ENCODE measurements at regions not wholly inside any gene's neighbourhood (a gene's known extent, or its start where the extent isn't known, plus 50 kb on each side); places are given as distances from the start of the nearest gene placed in this dataset.

DNA sequence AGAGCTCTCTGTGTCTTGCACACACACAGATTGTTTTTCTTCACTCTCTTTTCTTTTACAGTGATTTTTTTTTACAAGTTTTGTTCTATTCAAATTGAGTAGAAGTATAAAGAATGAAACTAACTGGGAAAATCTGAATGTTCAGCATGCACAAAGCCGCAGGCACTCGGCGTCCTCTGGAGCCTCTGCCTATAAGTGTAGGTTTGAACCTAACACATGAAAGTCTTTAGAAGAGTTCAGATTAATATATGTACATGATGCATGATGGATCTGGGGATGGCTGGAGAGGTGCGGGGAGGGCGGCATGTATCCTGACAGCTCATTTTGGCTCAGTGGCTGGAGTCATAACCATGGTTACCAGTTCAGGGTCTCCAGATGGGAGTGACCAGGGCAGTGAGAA lies 301.1 kb upstream of the CDH4 start:
- TF ChIP-seq ISL1 (CRISPR knock-in tag; IDR thresholded peaks at IDR 0.05), result no peak
- TF ChIP-seq ESRRG (CRISPR knock-in tag; IDR thresholded peaks at IDR 0.05), result no peak
- TF ChIP-seq ZNF565 (CRISPR knock-in tag; conservative IDR thresholded peaks at IDR 0.05; ENCODE audit: low read depth), result no peak
- no peak for ATAC-seq

DNA sequence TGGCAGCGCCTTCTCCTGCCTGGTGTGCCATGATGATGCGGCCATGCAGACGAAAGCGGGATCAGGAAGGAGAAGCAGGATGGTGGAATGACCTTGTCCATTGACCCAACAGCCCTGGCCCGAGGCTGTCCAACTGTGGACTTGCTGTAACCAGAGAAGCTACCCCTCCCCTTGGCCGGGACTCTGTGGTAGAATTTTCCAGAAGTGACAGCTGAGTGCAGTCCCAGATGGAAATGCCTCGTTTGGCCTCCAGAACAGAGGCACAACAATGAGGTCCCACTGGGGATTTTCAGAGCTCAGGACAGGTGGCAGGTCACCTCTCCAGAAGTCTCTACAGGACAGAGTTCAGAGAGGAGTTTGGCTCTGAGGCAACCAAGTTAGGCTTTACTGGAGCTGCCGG lies 299.2 kb upstream of the CDH4 start:
- TF ChIP-seq, protein P1, sequence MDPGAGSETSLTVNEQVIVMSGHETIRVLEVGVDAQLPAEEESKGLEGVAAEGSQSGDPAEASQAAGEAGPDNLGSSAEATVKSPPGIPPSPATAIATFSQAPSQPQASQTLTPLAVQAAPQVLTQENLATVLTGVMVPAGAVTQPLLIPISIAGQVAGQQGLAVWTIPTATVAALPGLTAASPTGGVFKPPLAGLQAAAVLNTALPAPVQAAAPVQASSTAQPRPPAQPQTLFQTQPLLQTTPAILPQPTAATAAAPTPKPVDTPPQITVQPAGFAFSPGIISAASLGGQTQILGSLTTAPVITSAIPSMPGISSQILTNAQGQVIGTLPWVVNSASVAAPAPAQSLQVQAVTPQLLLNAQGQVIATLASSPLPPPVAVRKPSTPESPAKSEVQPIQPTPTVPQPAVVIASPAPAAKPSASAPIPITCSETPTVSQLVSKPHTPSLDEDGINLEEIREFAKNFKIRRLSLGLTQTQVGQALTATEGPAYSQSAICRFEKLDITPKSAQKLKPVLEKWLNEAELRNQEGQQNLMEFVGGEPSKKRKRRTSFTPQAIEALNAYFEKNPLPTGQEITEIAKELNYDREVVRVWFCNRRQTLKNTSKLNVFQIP (CRISPR knock-in tag; IDR thresholded peaks at IDR 0.05; ENCODE audit: borderline replicate concordance, low read depth), result no peak
- TF ChIP-seq, protein P2, sequence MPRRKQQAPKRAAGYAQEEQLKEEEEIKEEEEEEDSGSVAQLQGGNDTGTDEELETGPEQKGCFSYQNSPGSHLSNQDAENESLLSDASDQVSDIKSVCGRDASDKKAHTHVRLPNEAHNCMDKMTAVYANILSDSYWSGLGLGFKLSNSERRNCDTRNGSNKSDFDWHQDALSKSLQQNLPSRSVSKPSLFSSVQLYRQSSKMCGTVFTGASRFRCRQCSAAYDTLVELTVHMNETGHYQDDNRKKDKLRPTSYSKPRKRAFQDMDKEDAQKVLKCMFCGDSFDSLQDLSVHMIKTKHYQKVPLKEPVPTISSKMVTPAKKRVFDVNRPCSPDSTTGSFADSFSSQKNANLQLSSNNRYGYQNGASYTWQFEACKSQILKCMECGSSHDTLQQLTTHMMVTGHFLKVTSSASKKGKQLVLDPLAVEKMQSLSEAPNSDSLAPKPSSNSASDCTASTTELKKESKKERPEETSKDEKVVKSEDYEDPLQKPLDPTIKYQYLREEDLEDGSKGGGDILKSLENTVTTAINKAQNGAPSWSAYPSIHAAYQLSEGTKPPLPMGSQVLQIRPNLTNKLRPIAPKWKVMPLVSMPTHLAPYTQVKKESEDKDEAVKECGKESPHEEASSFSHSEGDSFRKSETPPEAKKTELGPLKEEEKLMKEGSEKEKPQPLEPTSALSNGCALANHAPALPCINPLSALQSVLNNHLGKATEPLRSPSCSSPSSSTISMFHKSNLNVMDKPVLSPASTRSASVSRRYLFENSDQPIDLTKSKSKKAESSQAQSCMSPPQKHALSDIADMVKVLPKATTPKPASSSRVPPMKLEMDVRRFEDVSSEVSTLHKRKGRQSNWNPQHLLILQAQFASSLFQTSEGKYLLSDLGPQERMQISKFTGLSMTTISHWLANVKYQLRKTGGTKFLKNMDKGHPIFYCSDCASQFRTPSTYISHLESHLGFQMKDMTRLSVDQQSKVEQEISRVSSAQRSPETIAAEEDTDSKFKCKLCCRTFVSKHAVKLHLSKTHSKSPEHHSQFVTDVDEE (CRISPR knock-in tag; IDR thresholded peaks at IDR 0.05), result no peak
- no peak for TF ChIP-seq TCF4 (CRISPR knock-in tag; IDR thresholded peaks at IDR 0.05; ENCODE audit: borderline replicate concordance)
- TF ChIP-seq CSDC2 (CRISPR knock-in tag; IDR thresholded peaks at IDR 0.05), result no peak
- no peak for TF ChIP-seq SNAI2 (CRISPR knock-in tag; IDR thresholded peaks at IDR 0.05)
- no peak for TF ChIP-seq PPARA (CRISPR knock-in tag; IDR thresholded peaks at IDR 0.05; ENCODE audit: borderline replicate concordance)
- ATAC-seq, result no peak

DNA sequence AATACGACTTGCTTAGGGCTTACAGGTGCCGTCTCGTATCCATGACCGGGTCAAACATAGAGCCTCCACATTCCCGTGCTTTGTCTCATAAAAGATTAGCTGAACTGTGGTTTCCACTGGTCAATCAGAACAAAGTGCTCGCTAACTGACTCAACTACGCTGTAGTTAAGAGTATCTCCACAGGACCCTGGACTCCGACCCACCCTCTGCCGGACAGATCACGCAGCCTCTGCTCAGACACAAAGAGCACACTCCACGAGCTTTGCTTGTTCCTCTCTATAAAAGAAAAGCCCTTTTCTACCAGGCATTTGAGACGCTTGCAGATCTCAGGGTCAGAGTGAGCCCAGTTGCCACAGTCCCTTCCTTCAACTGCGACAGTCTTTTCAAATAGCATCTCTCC lies 298.7 kb upstream of the CDH4 start:
- no peak for TF ChIP-seq ZFP3 (CRISPR knock-in tag; IDR thresholded peaks at IDR 0.05)
- ATAC-seq, result no peak

DNA sequence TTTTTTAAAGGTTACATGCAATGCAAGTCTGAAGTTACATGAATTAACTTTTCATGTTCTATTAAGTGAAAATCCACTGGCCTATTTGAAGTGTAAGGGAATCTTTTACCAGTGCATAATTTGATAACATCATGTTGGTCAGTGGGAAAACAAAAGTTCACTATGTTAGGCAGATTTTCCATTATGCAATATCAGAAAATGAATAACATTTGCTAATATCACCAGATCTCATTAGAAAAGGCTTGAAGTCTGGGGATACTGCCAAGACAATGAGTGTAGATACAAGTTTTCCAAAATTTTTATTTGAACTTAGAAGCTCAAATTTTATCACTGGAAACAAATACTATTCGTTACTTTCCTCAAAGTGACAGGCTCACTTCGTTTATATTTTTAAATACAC lies 296.4 kb upstream of the CDH4 start:
- TF ChIP-seq ESRRG (CRISPR knock-in tag; IDR thresholded peaks at IDR 0.05) (no peak), OSR1 (CRISPR knock-in tag; IDR thresholded peaks at IDR 0.05) (no peak), RARB (CRISPR knock-in tag; IDR thresholded peaks at IDR 0.05) (no peak), PPARA (CRISPR knock-in tag; IDR thresholded peaks at IDR 0.05; ENCODE audit: borderline replicate concordance) (no peak)
- TF ChIP-seq, protein P3, sequence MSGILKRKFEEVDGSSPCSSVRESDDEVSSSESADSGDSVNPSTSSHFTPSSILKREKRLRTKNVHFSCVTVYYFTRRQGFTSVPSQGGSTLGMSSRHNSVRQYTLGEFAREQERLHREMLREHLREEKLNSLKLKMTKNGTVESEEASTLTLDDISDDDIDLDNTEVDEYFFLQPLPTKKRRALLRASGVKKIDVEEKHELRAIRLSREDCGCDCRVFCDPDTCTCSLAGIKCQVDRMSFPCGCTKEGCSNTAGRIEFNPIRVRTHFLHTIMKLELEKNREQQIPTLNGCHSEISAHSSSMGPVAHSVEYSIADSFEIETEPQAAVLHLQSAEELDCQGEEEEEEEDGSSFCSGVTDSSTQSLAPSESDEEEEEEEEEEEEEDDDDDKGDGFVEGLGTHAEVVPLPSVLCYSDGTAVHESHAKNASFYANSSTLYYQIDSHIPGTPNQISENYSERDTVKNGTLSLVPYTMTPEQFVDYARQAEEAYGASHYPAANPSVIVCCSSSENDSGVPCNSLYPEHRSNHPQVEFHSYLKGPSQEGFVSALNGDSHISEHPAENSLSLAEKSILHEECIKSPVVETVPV (CRISPR knock-in tag; IDR thresholded peaks at IDR 0.05), result no peak
- no peak for ATAC-seq

DNA sequence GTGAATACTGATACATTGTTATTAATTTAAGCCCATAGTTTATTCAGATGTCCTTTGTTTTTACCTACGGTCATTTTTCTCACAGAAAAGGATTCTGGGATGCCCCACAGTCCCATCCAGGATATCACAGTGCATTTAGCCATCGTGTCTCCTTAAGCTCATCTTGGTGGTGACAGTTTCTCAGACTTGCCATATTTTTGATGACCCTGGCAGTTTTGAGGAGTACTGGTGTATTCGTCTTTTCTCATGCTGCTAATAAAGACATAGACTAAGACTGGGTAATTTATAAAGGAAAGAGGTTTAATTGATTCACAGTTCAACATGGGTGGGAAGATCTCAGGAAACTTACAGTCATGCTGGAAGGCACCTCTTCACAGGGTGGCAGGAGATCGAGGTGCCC lies 295.9 kb upstream of the CDH4 start:
- no peak for ATAC-seq
- no peak for TF ChIP-seq ZNF70 (CRISPR knock-in tag; IDR thresholded peaks at IDR 0.05)
- no peak for TF ChIP-seq TOX (CRISPR knock-in tag; IDR thresholded peaks at IDR 0.05; ENCODE audit: borderline replicate concordance)

DNA sequence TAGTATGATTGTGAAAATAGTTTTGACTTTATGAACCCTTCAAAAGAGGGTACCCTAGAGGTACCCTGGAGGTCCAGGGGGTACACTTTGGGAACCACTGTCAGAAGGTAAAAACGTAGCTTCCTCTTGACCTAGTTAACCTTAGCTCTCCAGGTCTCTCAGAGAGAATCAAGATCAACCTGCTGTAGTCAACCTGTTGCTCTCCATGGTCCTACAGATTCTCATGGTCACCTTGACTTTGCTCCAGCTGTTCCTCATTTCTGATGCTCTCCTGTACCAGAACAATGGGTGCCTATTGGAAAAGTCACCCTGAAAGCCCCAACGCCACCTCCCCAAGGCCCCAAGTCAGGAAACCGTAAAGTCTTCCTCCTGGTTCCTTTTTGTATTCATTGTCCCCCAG lies 294.4 kb upstream of the CDH4 start:
- TF ChIP-seq OSR1 (CRISPR knock-in tag; IDR thresholded peaks at IDR 0.05) (no peak), TOX (CRISPR knock-in tag; IDR thresholded peaks at IDR 0.05; ENCODE audit: borderline replicate concordance) (no peak), BACH2 (CRISPR knock-in tag; IDR thresholded peaks at IDR 0.05; ENCODE audit: borderline replicate concordance) (no peak)
- TF ChIP-seq, protein P4, sequence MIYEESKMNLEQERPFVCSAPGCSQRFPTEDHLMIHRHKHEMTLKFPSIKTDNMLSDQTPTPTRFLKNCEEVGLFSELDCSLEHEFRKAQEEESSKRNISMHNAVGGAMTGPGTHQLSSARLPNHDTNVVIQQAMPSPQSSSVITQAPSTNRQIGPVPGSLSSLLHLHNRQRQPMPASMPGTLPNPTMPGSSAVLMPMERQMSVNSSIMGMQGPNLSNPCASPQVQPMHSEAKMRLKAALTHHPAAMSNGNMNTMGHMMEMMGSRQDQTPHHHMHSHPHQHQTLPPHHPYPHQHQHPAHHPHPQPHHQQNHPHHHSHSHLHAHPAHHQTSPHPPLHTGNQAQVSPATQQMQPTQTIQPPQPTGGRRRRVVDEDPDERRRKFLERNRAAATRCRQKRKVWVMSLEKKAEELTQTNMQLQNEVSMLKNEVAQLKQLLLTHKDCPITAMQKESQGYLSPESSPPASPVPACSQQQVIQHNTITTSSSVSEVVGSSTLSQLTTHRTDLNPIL (CRISPR knock-in tag; IDR thresholded peaks at IDR 0.05; ENCODE audit: low read depth), result no peak
- no peak for ATAC-seq

DNA sequence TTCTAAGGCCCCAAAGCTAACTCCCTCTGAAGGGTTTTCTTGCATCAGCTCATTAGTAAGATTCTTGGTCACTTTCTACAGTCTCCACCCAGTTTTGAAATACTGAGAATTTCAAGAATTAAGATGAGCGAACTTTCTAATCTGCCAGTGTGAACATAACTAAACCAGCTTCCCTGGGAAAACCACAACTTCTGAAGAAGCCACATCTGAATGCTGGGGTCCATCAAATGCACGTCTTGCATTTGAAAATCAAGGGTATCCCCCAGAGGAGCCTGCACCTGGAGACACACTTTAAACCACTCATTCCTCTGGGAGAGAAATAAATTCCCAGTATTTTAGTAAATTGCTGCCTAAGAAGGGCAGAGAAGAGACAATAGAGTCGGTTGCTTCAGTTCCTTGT lies 292.1 kb upstream of the CDH4 start:
- TF ChIP-seq, protein P5, sequence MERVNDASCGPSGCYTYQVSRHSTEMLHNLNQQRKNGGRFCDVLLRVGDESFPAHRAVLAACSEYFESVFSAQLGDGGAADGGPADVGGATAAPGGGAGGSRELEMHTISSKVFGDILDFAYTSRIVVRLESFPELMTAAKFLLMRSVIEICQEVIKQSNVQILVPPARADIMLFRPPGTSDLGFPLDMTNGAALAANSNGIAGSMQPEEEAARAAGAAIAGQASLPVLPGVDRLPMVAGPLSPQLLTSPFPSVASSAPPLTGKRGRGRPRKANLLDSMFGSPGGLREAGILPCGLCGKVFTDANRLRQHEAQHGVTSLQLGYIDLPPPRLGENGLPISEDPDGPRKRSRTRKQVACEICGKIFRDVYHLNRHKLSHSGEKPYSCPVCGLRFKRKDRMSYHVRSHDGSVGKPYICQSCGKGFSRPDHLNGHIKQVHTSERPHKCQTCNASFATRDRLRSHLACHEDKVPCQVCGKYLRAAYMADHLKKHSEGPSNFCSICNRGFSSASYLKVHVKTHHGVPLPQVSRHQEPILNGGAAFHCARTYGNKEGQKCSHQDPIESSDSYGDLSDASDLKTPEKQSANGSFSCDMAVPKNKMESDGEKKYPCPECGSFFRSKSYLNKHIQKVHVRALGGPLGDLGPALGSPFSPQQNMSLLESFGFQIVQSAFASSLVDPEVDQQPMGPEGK (CRISPR knock-in tag; IDR thresholded peaks at IDR 0.05; ENCODE audit: borderline replicate concordance), result no peak
- TF ChIP-seq, protein P1 (CRISPR knock-in tag; IDR thresholded peaks at IDR 0.05; ENCODE audit: borderline replicate concordance, low read depth), result no peak
- no peak for TF ChIP-seq ARNTL (CRISPR knock-in tag; IDR thresholded peaks at IDR 0.05; ENCODE audit: borderline replicate concordance, low read depth)
- ATAC-seq, result no peak
